ENCODE measurements at regions not wholly inside any gene's neighbourhood (a gene's known extent, or its start where the extent isn't known, plus 50 kb on each side); places are given as distances from the start of the nearest gene placed in this dataset.

DNA sequence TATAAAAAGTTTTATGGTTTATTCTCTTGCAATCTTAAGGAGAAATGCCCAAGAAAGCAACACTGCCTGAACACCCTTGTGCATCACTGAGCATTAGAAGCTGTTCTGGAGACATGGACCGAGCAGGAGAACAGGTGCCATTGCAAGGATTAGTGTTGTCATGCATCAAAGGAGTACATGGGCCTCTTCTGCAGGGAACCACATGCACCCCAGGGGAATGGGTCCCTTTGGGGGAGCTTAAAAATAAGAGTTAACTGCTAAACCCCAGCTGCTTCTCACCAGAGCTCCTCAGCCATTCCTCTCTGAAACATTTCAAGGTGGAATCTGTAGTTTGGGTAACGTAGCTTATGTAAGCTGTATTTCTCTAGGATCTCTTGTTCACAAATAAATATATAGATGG is 353.0 kb upstream of the SLC7A11 start:
- TF ChIP-seq FOXP2 (optimal IDR thresholded peaks at IDR 0.05; ENCODE audit: borderline replicate concordance, extremely low read depth, extremely low read length, insufficient read depth) = no peak
- TF ChIP-seq POLR2AphosphoS5 (IDR thresholded peaks at IDR 0.05; ENCODE audit: low read depth, low read length) = no peak
- TF ChIP-seq TAF1 (IDR thresholded peaks at IDR 0.05; ENCODE audit: borderline replicate concordance, insufficient read depth, low read length) = no peak
- TF ChIP-seq SIN3A (IDR thresholded peaks at IDR 0.05; ENCODE audit: borderline replicate concordance, insufficient read depth, low read length) = no peak
- TF ChIP-seq, protein P1, sequence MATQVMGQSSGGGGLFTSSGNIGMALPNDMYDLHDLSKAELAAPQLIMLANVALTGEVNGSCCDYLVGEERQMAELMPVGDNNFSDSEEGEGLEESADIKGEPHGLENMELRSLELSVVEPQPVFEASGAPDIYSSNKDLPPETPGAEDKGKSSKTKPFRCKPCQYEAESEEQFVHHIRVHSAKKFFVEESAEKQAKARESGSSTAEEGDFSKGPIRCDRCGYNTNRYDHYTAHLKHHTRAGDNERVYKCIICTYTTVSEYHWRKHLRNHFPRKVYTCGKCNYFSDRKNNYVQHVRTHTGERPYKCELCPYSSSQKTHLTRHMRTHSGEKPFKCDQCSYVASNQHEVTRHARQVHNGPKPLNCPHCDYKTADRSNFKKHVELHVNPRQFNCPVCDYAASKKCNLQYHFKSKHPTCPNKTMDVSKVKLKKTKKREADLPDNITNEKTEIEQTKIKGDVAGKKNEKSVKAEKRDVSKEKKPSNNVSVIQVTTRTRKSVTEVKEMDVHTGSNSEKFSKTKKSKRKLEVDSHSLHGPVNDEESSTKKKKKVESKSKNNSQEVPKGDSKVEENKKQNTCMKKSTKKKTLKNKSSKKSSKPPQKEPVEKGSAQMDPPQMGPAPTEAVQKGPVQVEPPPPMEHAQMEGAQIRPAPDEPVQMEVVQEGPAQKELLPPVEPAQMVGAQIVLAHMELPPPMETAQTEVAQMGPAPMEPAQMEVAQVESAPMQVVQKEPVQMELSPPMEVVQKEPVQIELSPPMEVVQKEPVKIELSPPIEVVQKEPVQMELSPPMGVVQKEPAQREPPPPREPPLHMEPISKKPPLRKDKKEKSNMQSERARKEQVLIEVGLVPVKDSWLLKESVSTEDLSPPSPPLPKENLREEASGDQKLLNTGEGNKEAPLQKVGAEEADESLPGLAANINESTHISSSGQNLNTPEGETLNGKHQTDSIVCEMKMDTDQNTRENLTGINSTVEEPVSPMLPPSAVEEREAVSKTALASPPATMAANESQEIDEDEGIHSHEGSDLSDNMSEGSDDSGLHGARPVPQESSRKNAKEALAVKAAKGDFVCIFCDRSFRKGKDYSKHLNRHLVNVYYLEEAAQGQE (IDR thresholded peaks at IDR 0.05; ENCODE audit: insufficient read depth in 1 of 2, low read depth in 2 of 2, low read length in 2 of 2) = no peak

DNA sequence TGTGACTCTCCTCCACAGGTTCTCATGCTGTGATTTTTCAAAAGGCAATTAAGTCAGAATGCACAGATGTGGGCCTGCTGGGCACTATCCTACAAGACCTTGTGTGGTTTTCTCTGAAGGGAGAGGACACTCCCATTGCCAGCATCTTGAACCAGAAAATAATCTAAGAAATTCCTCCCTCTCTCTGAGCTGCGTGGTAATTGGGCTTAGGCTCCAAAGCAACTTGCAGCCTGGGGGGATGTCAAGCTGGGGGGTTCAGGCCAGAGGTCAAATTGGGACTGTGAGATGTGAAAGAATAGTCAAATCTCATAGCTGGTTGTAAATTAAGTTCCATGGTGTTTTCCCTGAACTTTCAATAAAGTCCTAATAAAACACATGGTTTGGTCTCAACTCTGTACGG is 350.6 kb upstream of the SLC7A11 start:
- TF ChIP-seq POLR2AphosphoS5 (IDR thresholded peaks at IDR 0.05; ENCODE audit: low read depth, low read length) = no peak
- no peak for TF ChIP-seq FOXP2 (optimal IDR thresholded peaks at IDR 0.05; ENCODE audit: borderline replicate concordance, extremely low read depth, extremely low read length, insufficient read depth)
- TF ChIP-seq TAF1 (IDR thresholded peaks at IDR 0.05; ENCODE audit: borderline replicate concordance, insufficient read depth, low read length) = no peak
- TF ChIP-seq SIN3A (IDR thresholded peaks at IDR 0.05; ENCODE audit: borderline replicate concordance, insufficient read depth, low read length) = no peak
- TF ChIP-seq, protein P1 (IDR thresholded peaks at IDR 0.05; ENCODE audit: insufficient read depth in 1 of 2, low read depth in 2 of 2, low read length in 2 of 2) = no peak

DNA sequence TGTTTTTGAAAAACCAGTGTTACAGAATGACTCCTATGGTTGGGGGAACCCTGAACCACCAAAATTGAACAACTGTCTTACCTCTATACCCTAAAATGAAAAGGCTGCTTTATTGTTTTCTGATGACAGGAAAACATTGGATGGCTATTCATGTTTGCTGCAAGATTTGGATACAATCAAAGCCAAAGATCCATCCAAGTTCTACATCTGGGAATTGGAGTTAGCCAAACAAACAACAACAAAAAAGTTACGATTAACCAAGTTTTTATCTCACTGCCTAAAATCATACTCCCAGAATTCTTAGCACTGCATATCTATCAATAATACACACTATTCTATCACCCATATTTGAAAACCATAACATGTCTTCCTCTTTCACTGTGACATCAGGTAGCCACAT is 349.7 kb upstream of the SLC7A11 start:
- TF ChIP-seq TAF1 (IDR thresholded peaks at IDR 0.05; ENCODE audit: borderline replicate concordance, insufficient read depth, low read length) (no peak), FOXP2 (optimal IDR thresholded peaks at IDR 0.05; ENCODE audit: borderline replicate concordance, extremely low read depth, extremely low read length, insufficient read depth) (no peak)

DNA sequence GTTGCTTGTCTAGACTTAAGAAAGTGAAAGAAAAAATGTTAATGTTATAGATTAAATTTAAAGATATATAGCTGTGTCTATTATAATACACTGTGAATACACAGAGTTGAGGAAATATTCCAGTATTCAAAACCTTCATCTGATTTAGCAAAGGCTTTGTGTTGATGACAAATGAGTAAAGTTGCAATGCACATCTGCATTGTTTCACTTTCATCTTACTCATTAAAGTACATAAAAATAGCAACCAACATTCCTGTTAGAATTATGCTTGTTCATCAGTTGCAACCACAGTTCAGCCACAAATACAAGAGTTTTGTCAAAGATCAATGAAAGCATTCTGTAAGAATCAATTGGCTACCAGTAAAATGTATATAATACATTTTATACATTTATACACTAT is 346.4 kb upstream of the SLC7A11 start:
- TF ChIP-seq FOXP2 (optimal IDR thresholded peaks at IDR 0.05; ENCODE audit: borderline replicate concordance, extremely low read depth, extremely low read length, insufficient read depth) = no peak
- TF ChIP-seq POLR2AphosphoS5 (IDR thresholded peaks at IDR 0.05; ENCODE audit: low read depth, low read length) = no peak
- no peak for TF ChIP-seq SIN3A (IDR thresholded peaks at IDR 0.05; ENCODE audit: borderline replicate concordance, insufficient read depth, low read length)
- TF ChIP-seq, protein P1 (IDR thresholded peaks at IDR 0.05; ENCODE audit: insufficient read depth in 1 of 2, low read depth in 2 of 2, low read length in 2 of 2) = no peak
- TF ChIP-seq TAF1 (IDR thresholded peaks at IDR 0.05; ENCODE audit: borderline replicate concordance, insufficient read depth, low read length) = no peak

DNA sequence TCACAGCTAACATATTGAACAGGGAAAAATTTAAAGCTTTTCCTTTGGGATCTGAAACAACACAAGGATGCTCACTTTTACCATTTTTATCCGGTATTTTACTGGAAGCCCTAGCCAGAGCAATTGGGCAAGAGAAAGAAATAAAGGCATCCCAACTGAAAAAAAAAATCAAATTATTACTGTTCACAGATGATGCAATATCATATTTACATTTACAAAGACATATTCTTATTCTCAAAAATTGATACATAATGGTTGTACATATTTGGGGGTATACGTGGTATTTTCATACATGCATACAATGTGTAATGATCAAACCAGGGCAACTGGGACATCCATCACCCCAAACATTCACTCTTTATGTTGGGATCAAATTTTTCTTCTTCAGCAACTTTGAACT is 337.0 kb upstream of the SLC7A11 start:
- no peak for TF ChIP-seq POLR2AphosphoS5 (IDR thresholded peaks at IDR 0.05; ENCODE audit: low read depth, low read length)
- TF ChIP-seq FOXP2 (optimal IDR thresholded peaks at IDR 0.05; ENCODE audit: borderline replicate concordance, extremely low read depth, extremely low read length, insufficient read depth) = no peak
- TF ChIP-seq SIN3A (IDR thresholded peaks at IDR 0.05; ENCODE audit: borderline replicate concordance, insufficient read depth, low read length) = no peak
- TF ChIP-seq, protein P1 (IDR thresholded peaks at IDR 0.05; ENCODE audit: insufficient read depth in 1 of 2, low read depth in 2 of 2, low read length in 2 of 2) = no peak
- TF ChIP-seq TAF1 (IDR thresholded peaks at IDR 0.05; ENCODE audit: borderline replicate concordance, insufficient read depth, low read length) = no peak

Data from PFSK-1 (cell line).